ENCODE measurements at regions not wholly inside any gene's neighbourhood (a gene's known extent, or its start where the extent isn't known, plus 50 kb on each side); places are given as distances from the start of the nearest gene placed in this dataset.

GRCh38 chr5:172556971-172557461 lies 84.0 kb upstream of the NEURL1B start:
- no peak for DNase-seq (ENCODE audit: unreplicated experiment)
- Mint-ChIP-seq H3K9me3 (ENCODE audit: unreplicated experiment) (no peaks in the 10 kb centered on the region), H3K4me3 (ENCODE audit: unreplicated experiment) (no peak overlapping the region), H3K4me1 (ENCODE audit: insufficient read depth, unreplicated experiment) (peaks cover 37% of the 10 kb centered on the region), H3K27ac (ENCODE audit: low read depth, unreplicated experiment) (no peak overlapping the region), H3K27me3 (ENCODE audit: insufficient read depth, unreplicated experiment) (no peaks in the 10 kb centered on the region), H3K36me3 (ENCODE audit: insufficient read depth, unreplicated experiment) (peaks cover 10% of the 10 kb centered on the region)
- intact Hi-C loops (cut with micrococcal nuclease): loop anchor here (2.0 kb wide), 1 partner anchor 16 kb away; no protein-coding TSS in a partner anchor
- TF ChIP-seq, protein P1, sequence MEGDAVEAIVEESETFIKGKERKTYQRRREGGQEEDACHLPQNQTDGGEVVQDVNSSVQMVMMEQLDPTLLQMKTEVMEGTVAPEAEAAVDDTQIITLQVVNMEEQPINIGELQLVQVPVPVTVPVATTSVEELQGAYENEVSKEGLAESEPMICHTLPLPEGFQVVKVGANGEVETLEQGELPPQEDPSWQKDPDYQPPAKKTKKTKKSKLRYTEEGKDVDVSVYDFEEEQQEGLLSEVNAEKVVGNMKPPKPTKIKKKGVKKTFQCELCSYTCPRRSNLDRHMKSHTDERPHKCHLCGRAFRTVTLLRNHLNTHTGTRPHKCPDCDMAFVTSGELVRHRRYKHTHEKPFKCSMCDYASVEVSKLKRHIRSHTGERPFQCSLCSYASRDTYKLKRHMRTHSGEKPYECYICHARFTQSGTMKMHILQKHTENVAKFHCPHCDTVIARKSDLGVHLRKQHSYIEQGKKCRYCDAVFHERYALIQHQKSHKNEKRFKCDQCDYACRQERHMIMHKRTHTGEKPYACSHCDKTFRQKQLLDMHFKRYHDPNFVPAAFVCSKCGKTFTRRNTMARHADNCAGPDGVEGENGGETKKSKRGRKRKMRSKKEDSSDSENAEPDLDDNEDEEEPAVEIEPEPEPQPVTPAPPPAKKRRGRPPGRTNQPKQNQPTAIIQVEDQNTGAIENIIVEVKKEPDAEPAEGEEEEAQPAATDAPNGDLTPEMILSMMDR (IDR thresholded peaks at IDR 0.05; ENCODE audit: unreplicated experiment): no peak
- CTCF ChIA-PET: interaction anchor here (0.6 to 1.2 kb wide), 6 partner anchors 15 to 150 kb away, joined by 3 to 5 read pairs (median 3); no protein-coding TSS in a partner anchor
- BruUV-seq (replicated peaks): no TSS peak
- POLR2A ChIA-PET: interaction anchor here (1.0 to 2.7 kb wide), 4 partner anchors 21 to 81 kb away, joined by 4 to 12 read pairs (median 6); no protein-coding TSS in a partner anchor

DNA sequence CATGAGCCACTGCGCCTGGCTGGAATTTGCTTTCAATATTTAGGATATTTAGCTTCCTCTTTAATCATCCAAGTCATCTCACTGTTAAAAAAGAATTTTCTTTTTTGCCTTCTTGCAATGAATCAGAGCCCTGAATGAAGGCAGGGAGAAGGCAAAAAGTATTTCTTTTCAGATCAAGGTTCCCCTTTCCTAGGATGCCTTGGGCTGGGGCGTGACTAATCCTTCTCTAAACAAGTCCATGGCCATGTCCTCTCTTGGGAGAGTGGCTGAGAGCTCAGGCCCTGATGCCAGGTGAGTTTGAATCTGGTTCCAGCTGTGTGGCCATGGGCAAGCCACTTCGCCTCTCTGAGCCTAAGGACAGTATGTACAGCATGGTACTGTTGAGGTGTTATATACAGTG lies 84.8 kb upstream of the NEURL1B start:
- H3K36me3 Mint-ChIP-seq (ENCODE audit: insufficient read depth, unreplicated experiment): peaks cover 6% of the 10 kb centered on the region
- TF ChIP-seq, protein P1 (IDR thresholded peaks at IDR 0.05; ENCODE audit: unreplicated experiment): no peak
- POLR2A ChIA-PET: interaction anchor here (0.6 to 2.7 kb wide), 4 partner anchors 20 to 1323 kb away, joined by 3 to 12 read pairs (median 4); no protein-coding TSS in a partner anchor
- no peaks in the 10 kb centered on the region for H3K27me3 Mint-ChIP-seq (ENCODE audit: insufficient read depth, unreplicated experiment)
- DNase-seq (ENCODE audit: unreplicated experiment): peak; percentile 39
- no peaks in the 10 kb centered on the region for H3K9me3 Mint-ChIP-seq (ENCODE audit: unreplicated experiment)
- intact Hi-C loops (cut with micrococcal nuclease): loop anchor here (2.0 kb wide), 1 partner anchor 15 kb away; no protein-coding TSS in a partner anchor
- H3K27ac Mint-ChIP-seq (ENCODE audit: low read depth, unreplicated experiment): no peak overlapping the region
- CTCF ChIA-PET: interaction anchor here (0.6 to 1.2 kb wide), 2 partner anchors 16 to 142 kb away, joined by 3 read pairs; no protein-coding TSS in a partner anchor
- BruUV-seq (replicated peaks): no TSS peak
- H3K4me3 Mint-ChIP-seq (ENCODE audit: unreplicated experiment): no peak overlapping the region
- H3K4me1 Mint-ChIP-seq (ENCODE audit: insufficient read depth, unreplicated experiment): peaks cover 31% of the 10 kb centered on the region

- Mint-ChIP-seq H3K36me3 (ENCODE audit: insufficient read depth, unreplicated experiment) (no peaks in the 10 kb centered on the region), H3K9me3 (ENCODE audit: unreplicated experiment) (no peaks in the 10 kb centered on the region), H3K4me1 (ENCODE audit: insufficient read depth, unreplicated experiment) (peaks cover 18% of the 10 kb centered on the region), H3K4me3 (ENCODE audit: unreplicated experiment) (no peak overlapping the region), H3K27me3 (ENCODE audit: insufficient read depth, unreplicated experiment) (no peaks in the 10 kb centered on the region), H3K27ac (ENCODE audit: low read depth, unreplicated experiment) (no peak overlapping the region)
- CTCF ChIA-PET: no interaction called here
- POLR2A ChIA-PET: no interaction called here
- intact Hi-C loops (cut with micrococcal nuclease): no loop called here
- DNase-seq (ENCODE audit: unreplicated experiment): no peak
- TF ChIP-seq, protein P1 (IDR thresholded peaks at IDR 0.05; ENCODE audit: unreplicated experiment): no peak
- BruUV-seq (replicated peaks): no TSS peak
These were observed 86.5 kb upstream of the NEURL1B start for GRCh38 chr5:172554562-172554961.

DNA sequence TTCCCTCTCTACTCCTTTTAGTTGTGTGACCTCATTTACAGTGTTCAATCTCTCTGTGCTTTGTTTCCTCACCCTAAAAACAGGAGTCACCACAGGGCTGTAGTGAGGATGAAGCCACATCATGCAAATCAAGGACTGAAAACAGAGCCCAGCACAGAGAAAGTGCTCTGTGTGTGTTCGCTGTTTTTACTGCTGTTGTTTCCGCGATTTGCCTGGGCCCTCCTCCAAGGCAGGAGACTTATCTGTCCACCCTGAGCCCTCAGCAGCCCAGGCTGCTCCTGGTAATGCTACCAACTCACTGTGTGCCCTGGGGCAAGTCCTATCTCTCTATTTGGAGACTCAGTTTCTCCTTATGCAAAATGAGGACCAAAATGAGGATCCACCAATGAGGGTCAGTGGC lies 87.2 kb upstream of the NEURL1B start:
- H3K27me3 Mint-ChIP-seq (ENCODE audit: insufficient read depth, unreplicated experiment): no peaks in the 10 kb centered on the region

More for the DNA sequence above, 87.2 kb upstream of the NEURL1B start:
- H3K4me1 Mint-ChIP-seq (ENCODE audit: insufficient read depth, unreplicated experiment): peaks cover 12% of the 10 kb centered on the region
- no peak overlapping the region for H3K4me3 Mint-ChIP-seq (ENCODE audit: unreplicated experiment)
- no TSS peak for BruUV-seq (replicated peaks)
- no peaks in the 10 kb centered on the region for H3K9me3 Mint-ChIP-seq (ENCODE audit: unreplicated experiment)
- intact Hi-C loops (cut with micrococcal nuclease): no loop called here
- ChIA-PET POLR2A (no interaction called here), CTCF (no interaction called here)
- H3K27ac Mint-ChIP-seq (ENCODE audit: low read depth, unreplicated experiment): no peak overlapping the region
- no peak for DNase-seq (ENCODE audit: unreplicated experiment)
- H3K36me3 Mint-ChIP-seq (ENCODE audit: insufficient read depth, unreplicated experiment): no peaks in the 10 kb centered on the region
- TF ChIP-seq, protein P1 (IDR thresholded peaks at IDR 0.05; ENCODE audit: unreplicated experiment): no peak
